HG03558 (cell line): ENCODE measurements at regions not wholly inside any gene's neighbourhood (a gene's known extent, or its start where the extent isn't known, plus 50 kb on each side); places are given as distances from the start of the nearest gene placed in this dataset.
"Not testable (repeated sequence)": the region's sequence is repeated elsewhere in the genome, so short reads cannot be mapped to it uniquely, and the experiment has no call there.

Experiments
- ATAC-seq: cut with Tn5 transposase; IDR thresholded peaks from one replicate; pipeline ENCODE4 v1.9.1; 2021; ENCODE audit warnings: moderate number of reproducible peaks; ENCODE audit not compliant: unreplicated experiment; ENCODE audit errors: extremely low read depth

- no peak for ATAC-seq
These were observed 693.8 kb downstream of the DNAH5 start for GRCh38 chr5:13250464-13251291.

GRCh38 chr5:13249854-13250253 lies 694.6 kb downstream of the DNAH5 start:
- no peak for ATAC-seq

GRCh38 chr5:13248253-13248652 lies 696.2 kb downstream of the DNAH5 start:
- no peak for ATAC-seq

DNA sequence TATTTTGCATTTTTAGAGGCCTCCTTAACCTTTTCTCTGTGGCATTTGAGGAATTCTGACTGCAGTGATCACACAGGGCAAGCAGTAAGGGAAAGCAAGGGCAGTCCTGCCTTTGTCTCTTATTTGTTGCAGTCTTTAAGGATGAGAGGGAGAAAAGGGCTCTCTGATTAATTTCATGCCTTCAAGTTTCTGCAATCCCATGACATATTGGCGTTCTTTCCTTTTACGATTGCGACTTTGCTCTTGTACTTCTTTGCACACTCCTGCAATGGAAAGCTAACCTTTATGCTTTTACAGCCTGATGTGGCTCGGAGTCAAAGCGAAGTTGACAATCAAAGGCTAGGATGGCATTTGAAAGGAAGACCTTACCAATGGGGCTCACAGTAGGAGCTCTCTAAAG lies 698.4 kb downstream of the DNAH5 start:
- ATAC-seq, result no peak

- no peak for ATAC-seq
These were observed 700.3 kb downstream of the DNAH5 start for GRCh38 chr5:13244151-13244550.

GRCh38 chr5:13227513-13227912 lies 717.0 kb downstream of the DNAH5 start:
- no peak for ATAC-seq

DNA sequence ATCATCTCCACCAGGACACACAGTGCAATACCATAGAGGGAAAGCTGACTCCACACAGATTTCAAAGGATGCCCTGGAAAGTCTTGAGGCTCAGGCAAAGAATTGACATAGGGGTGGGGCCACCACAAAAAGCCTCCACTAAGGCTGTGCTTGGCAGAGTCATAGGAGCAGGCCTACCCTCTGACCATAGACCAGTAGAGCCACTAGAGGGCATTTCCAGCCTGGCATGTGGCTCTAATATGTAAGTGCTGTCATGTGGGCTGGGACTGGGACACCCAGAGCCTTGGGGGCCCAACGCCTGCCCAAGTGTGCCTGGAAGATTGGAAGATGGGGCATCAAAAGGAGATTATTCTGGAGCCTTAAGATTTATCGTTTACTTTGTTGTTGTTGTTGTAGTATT lies 726.0 kb downstream of the DNAH5 start:
- ATAC-seq, result no peak

- ATAC-seq, result no peak
These were observed 726.9 kb downstream of the DNAH5 start for GRCh38 chr5:13217636-13218035.

DNA sequence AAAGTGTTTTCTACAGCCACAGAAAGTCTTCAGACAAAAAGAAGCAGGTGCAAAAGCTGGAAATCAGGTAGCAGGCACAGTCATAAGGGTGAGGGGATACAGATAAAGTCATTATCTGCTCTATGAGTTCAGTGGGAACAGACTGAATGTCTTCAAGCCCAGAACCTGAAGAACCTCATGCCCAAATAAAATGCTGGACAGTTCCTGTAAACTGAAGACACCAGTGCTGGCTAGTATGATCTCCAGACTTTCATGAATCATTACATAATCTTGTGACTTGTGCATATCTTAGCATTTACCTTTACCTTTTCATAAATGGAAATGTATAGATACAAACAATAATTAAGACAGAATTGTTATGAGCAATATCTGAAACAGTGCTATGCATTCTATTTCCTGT lies 728.7 kb downstream of the DNAH5 start:
- ATAC-seq, result no peak

DNA sequence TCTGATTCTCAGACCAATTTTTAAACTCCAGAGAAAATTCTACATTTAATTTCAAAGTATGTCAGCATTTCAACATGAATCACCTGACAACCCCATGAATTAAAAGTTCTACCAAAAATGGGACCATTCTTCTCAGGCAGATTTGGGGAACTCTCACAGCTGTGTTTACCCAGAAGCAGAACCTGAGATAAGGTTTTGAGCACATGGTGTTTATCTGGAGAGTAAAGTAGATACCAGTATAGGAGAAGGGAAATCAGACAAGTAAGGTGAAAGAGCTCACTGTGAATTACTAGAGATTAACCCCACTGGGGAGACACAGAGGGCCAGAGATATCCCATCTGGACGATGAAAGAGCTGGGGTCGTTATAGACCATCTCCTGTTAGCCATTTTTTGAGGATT lies 729.1 kb downstream of the DNAH5 start:
- ATAC-seq, result no peak

DNA sequence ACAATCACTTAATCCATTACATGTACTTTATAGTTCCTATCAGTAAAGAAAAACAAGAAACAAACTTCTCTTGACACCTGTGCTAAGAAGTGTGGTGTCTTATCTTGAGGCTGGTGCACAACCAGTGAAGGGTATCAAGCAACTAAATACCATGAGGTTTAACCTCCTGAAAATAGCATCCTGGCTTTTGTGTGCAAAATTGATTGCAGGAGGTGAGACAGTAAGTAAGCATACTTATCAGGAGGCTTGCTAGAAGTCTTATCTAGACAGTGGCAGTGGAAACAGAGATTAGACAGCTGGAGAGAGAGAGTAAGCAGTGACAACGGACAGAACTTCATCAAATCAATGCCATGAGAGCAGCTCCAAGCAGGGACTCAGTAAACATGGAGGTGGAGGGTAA lies 730.3 kb downstream of the DNAH5 start:
- ATAC-seq, result no peak

DNA sequence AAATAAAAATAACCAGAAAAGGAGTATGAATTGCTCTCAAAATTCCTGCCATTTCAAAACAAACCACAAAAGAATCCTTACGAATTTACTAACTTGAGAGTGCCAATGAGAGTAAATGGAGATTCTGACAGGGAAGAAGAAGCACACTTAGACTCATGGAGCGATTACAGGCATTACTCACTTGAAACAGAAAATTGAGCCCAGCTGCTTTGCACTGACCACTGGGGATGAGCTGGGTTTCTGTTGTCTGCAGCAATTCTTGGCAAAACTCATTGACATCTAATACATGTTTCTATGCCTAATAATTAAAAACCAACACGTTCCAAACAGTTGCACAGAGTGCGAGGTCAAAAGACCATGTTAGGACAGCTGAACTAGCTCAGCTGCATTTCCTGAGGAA lies 731.6 kb downstream of the DNAH5 start:
- ATAC-seq, result no peak

DNA sequence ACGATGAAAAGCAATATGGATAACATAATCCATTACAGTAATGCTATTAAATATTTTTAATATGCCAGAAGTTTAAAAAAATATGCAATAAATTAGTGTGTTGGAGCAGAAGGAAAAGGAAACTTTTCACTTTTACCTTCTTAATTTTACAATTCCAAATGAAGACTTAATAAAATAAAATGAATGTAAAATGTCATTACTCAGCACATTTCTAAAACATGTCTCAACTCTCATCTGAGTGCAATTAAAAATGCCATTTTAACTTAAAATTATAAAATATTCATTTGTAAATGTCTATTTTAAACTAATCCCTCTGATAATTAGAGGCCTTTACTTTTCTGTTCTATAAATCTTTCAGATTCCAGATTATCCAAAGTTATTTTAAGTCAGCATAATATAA lies 733.4 kb downstream of the DNAH5 start:
- ATAC-seq, result no peak

- no peak for ATAC-seq
These were observed 737.4 kb downstream of the DNAH5 start for GRCh38 chr5:13207112-13207511.

DNA sequence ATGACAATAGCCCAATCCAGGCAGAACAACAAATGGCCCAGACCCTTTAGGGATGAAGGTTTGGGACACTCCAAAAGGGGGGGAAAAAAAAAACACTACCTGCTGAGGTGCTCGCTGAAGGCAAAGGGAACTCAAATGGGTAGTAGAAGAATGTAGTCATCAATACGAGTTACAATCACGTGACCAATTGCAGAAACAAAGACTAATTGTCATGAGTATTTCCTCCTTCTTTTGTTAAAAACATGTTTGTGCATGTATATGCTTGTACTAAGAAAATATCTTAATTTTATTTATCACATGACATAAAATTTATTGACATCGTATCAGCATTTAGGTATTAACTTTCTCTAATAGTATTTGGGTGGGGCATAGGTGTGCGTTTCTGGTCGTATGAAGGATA lies 743.5 kb downstream of the DNAH5 start:
- no peak for ATAC-seq

DNA sequence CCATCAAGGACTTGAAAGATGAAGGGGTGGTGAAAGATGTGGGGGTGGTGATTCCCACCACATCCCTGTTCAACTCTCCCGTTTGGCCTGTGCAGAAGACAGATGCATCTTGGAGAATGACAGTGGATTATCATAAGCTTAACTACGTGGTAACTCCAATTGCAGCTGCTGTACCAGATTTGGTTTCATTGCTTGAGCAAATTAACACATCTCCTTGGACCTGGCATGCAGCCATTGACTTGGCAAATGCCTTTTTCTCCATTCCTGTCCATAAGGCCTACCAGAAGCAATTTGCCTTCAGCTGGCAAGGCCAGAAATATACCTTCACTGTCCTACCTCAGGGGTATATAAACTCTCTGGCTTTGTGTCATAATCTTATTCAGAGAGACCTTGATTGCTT lies 746.3 kb downstream of the DNAH5 start:
- ATAC-seq, result not testable (repeated sequence)

- ATAC-seq, result no peak
These were observed 755.0 kb downstream of the DNAH5 start for GRCh38 chr5:13189532-13189931.

DNA sequence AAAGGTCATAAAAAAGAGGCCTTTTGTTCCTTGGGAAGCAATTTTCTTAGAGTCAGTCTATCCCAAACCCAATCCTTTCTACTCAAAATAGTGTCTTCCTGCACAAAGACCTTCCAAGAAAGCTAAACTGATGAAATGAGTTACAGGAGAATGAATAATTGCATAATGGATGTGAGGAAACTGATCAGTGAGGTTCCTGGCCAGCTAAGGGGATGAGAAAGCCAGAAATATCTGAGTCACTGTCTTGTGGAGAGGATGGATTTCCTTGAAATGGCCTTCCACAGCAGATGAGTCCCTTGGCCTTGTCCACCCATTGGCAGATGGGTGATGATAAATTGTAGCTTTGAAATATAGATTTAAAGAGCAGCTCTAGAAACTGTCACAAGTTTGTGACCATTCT lies 756.1 kb downstream of the DNAH5 start:
- no peak for ATAC-seq

GRCh38 chr5:13187186-13187585 lies 757.3 kb downstream of the DNAH5 start:
- ATAC-seq, result no peak

DNA sequence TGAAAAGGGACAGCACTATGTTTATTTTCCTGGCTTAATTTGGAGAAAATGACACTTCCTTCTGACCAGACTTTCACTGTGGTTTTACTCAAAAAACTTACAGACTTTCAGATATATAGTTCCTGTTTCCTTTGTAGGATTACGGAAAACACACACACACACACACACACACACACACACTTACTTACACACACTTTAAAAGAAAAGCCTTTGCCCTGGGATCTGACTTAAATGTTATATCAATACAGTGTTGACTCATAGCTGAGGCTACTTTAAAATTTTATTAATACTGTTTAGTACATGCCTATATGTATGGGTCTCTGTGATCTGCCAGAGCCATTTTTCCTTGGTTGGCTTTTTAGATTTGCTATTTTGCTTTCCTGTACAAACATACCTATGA lies 758.3 kb downstream of the DNAH5 start:
- no peak for ATAC-seq

DNA sequence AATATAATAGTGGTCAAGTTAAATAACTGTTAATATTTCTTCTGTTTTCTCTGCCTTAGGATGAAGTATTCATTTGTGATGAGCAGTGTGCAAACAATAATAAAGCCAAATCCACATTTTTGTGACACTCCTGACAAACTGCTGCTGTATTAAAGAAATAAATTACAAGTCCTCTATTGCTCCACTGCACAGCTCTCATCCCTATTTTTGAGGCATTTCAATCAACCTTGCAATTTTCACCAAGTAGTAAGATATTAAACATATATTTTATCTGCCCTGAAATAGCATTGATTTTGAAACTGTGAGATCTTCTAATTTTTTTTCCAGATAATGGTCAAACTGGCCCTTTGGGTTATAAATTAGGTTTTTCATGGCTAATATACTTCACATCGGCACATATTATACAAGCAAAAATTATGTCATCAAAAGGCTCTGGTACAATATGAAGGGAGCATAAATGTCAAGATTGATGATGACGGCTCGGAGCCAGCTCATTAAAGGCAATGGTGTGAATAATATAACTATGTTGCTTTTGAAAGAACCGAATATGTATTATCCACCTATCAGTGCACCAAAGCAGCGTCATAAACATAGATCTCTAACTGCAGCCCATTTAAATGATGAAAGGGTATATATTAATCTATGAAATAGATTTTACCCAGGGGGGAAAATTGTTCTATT lies 764.9 kb downstream of the DNAH5 start:
- ATAC-seq, result no peak

DNA sequence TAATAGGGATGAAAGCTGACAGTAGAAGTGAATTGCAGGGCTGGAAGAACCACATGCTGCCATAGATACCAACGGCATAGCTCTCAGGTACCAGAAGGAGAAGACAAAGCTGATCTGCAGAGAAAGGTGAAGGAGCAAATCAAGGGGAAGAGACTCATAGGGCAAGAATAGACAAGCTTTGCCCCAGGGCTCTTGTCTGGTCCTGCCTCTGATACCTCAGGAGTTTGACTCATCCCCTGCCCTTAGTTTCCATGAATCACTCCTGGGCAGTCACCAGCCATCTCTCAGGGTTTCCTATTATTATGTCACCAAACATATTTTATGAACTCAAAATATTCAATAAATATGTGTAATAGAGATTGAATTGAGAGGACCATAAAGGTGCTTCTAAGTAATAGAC lies 800.9 kb downstream of the DNAH5 start:
- no peak for ATAC-seq
